ENCODE measurements at regions not wholly inside any gene's neighbourhood (a gene's known extent, or its start where the extent isn't known, plus 50 kb on each side); places are given as distances from the start of the nearest gene placed in this dataset.
A peak's percentile ranks its signal among the peaks of the same experiment; 100 is the strongest.

- DNase-seq: no peak
These were observed 483.2 kb upstream of the TGFBR2 start for GRCh38 chr3:30123224-30123623.

- DNase-seq: no peak
These were observed 482.6 kb upstream of the TGFBR2 start for GRCh38 chr3:30123755-30124154.

- DNase-seq: no peak
These were observed 481.7 kb upstream of the TGFBR2 start for GRCh38 chr3:30124435-30125370.

- no peak for DNase-seq
These were observed 476.6 kb upstream of the TGFBR2 start for GRCh38 chr3:30129765-30130164.

- no peak for DNase-seq
These were observed 476.0 kb upstream of the TGFBR2 start for GRCh38 chr3:30130391-30130790.

DNA sequence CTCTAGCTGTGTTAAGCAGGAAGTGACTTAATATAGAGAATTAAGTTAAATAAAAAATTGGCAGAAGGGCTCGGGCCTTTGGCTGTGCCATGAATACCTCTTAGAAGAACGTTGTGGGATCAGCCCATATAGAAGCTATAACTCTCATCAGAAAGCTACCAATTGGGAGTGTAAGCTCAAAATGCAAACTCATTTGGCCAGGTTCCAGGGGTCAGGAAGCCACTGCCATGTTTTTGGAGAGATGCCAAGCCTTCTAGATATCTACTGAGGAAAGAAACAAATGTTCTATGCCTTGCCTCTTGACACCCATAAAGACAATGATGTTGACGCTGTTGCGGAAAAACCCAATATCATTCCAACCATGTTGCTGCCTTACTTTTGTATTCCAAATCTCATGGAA lies 475.2 kb upstream of the TGFBR2 start:
- no peak for DNase-seq

DNA sequence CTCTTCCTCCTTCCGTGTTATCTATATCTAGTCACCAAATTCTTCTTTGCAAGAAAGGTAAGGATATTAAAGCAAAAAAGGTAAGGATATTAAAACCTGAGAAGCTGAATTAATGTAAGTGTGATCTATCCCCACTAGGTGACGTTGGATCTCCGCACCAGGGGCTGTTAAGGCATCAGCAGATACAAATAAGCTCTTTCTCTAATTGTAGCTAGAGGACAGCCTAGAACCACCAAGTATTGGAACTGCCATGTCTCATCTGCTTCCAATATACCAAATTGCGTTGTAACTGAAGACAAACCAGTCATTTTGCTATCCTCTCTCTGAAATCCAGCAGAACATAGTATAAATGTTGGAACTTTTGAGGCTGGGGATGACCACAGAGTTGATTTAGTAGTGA lies 471.2 kb upstream of the TGFBR2 start:
- no peak for DNase-seq

DNA sequence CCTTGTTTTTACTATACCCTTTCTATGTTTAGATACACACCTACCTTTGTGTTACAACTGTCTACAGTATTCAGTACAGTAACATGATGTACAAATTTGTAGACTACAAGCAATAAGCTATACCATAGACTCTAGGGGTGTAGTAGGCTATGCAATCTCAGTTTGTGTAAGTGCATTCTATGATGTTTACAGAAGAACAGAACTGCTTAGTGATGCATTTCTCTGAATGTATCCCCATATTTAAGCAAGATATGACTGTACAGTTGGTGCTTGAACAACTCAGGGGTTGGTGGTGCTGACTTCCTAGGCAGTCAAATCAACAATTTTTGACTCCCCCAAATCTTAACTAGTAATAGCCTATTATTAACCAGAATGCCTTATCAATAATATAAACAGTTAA lies 467.1 kb upstream of the TGFBR2 start:
- DNase-seq: peak; percentile 3

- no peak for DNase-seq
These were observed 465.9 kb upstream of the TGFBR2 start for GRCh38 chr3:30140356-30141075.

DNA sequence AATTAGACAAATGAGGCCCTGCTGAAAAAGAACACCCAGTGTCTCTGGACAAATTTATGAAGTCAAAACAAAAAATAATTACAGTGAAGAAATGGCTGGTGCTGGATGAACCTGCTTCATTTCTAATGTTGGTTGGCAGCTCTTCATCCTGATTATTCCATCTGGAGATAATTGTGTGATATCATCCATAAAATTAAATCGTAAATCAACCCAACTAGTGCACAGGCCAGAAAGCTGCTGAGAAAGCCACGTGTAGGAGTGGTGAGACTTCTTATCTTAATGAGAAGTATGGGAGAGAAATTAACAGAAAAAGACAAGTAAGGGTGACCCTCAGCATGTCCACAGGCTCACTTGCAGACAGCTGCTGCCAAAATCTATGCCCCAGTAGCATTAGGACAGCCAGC lies 465.2 kb upstream of the TGFBR2 start:
- no peak for DNase-seq

GRCh38 chr3:30141927-30142326 lies 464.5 kb upstream of the TGFBR2 start:
- no peak for DNase-seq

DNA sequence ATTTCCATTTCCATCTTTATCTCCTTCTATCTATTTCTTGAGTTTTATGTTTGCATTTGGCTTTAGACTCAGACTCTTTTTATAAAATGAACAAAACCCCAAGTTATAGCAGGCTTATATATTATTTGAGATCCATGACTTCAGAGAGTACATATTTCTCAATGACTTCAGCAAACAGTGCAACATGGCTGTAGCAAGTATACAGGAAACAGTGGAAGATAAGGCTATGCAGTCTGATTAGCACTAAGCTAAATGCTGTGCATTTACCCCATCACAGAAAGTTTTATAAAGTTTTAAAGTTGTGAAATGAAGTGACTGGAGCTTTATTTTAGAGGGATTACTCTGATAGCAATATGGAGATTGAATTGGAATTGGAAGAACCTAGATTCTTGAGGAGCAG lies 463.5 kb upstream of the TGFBR2 start:
- no peak for DNase-seq

GRCh38 chr3:30145281-30145680 lies 461.1 kb upstream of the TGFBR2 start:
- no peak for DNase-seq

DNA sequence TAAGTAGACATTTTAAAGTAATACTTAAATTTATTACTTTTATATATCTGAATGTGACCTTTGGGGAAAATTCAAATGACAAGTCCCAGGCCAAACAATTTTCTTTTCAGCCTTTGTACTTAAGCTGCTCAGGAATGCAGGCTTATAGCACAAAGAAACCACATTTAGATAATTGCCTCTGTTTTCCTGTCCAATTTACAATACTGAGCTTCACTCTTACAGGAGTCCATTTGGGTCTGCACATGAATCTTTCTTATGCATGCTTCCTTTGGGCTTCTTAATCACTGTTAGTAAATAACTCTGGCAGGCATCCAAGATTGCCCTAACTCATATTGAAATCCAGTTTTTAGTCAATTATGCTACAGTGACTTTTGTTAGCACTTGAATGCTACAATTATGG lies 459.4 kb upstream of the TGFBR2 start:
- peak; percentile 38 for DNase-seq

- no peak for DNase-seq
These were observed 451.5 kb upstream of the TGFBR2 start for GRCh38 chr3:30154853-30155252.

GRCh38 chr3:30155755-30156154 lies 450.6 kb upstream of the TGFBR2 start:
- no peak for DNase-seq

GRCh38 chr3:30156586-30157498 lies 449.6 kb upstream of the TGFBR2 start:
- DNase-seq: no peak

DNA sequence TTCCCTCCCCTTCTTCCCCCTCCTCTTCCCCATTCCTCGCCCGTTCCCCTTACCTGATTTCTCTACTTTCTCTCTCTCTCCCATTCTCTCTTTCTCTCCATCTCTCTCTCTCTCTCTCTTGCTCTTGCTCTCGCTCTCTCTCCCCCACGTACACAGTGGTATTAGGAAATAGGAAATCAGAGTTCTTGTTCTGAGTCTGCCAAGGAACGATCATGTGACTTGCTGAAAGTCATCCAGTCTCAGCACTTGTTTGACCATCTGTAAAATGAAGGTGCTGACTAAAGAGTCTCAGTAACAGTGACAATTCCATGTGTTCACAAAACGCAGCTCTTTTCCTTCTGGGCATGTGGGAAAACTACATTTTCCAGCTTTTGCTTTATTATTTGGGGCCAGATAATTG lies 445.0 kb upstream of the TGFBR2 start:
- DNase-seq: no peak

- no peak for DNase-seq
These were observed 443.8 kb upstream of the TGFBR2 start for GRCh38 chr3:30162579-30162978.

DNA sequence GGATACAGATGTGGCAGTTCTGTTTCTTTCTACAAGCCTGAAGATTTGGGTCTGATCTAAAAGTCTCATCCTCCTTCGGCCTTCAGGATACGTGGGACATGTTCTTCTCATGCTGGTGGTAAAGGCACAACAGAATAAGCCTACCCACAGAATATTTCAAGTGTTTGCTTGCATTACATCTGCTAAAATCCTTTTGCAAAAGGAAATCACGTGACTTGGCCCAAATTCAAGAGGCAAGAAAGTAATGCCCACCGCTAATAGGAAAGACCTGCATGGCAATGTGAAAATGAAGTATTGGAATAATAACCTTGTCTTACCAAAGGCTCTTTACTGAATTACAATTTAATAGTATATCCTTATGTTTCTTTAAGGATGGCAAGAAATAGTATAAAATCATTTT lies 439.9 kb upstream of the TGFBR2 start:
- DNase-seq: no peak

DNA sequence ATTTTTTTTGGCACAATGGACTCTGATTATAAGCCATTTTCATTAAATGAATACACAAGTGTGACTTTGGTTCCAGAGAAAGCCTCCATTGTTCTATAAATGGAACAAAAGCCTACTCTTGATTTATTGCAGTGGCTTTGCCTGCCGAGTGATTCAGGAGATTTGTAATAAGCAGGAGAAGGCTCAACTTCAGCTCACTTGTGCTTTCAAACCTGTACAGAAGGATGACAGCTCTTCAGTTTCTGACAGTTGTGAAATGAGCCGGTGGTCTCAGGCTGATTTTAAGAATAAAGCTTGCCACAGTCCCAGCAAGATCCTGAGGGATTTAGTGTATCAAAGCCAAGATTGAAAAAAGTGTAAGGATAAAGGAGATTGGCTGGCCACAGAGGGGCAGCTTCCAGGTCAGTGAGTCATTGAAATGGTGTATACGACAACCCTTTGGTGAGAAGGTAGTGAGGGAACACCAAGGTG lies 438.8 kb upstream of the TGFBR2 start:
- no peak for DNase-seq

DNA sequence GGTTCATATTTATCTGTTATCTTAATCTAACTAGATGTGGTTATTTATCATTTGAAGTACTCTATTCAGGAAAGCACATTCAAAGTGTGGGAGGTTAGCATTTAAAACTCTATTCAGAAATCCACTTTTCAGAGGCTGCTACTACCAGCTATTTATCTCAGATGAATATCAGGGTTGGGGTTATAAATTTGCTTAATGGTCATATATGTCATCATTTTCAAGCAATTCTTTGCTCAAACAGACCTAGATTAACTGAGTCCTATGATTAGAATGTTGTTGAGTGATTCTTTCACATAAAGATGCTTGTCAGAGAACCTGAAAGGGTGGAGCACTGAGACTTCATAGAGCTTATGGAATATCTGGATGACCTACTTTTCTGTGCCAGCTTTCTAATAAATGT lies 436.9 kb upstream of the TGFBR2 start:
- DNase-seq: no peak

Measured in activated CD4-positive, alpha-beta T cell treated with anti-CD3 and anti-CD28 coated beads, Interleukin-2, Interleukin-6, amounts not matched to agents 100 ng/mL and 50 ng/mL, durations not matched to agents 16 hours and 8 hours (primary cell).